Stomach (tissue), 8 donors: ENCODE measurements at regions not wholly inside any gene's neighbourhood (a gene's known extent, or its start where the extent isn't known, plus 50 kb on each side); places are given as distances from the start of the nearest gene placed in this dataset.

Source experiments
- DNase-seq, 2 donors: peaks; one replicate each; pipeline versions ENCODE4 v3.0.0 to v3.0.0-alpha.2; 2013 to 2019
- H3K27ac ChIP-seq, 5 donors: fragments of 200-600 bp in 4 of 5; sonication (generic) in 4 of 5; one replicate each; pipeline ENCODE4 v1.5.1; 2013 to 2019; ENCODE audit warnings: mild to moderate bottlenecking in 1 of 5, moderate library complexity in 1 of 5
- H3K27me3 ChIP-seq, 3 donors: fragments of 200-600 bp; sonication (generic); one replicate each; pipeline ENCODE4 v1.5.1; 2017 to 2019; ENCODE audit warnings: mixed run types in 1 of 3
- H3K36me3 ChIP-seq, 4 donors: fragments of 200-600 bp; sonication (generic); 1 replicate in 3 of 4; 2 replicates in 1 of 4; pipeline ENCODE4 v1.5.1; 2016 to 2019
- H3K4me1 ChIP-seq, 4 donors: fragments of 200-600 bp; sonication (generic); one replicate each; pipeline ENCODE4 v1.5.1; 2016 to 2019
- H3K4me3 ChIP-seq, 4 donors: fragments of 200-600 bp; sonication (generic) in 3 of 4; one replicate each; pipeline ENCODE4 v1.5.1; 2016 to 2019; ENCODE audit warnings: mild to moderate bottlenecking in 1 of 4
- H3K9me3 ChIP-seq, 4 donors: fragments of 200-600 bp; sonication (generic); one replicate each; pipeline ENCODE4 v1.5.1; 2016 to 2019
- EP300 ChIP-seq: sonication (generic); formaldehyde crosslinking; IDR thresholded peaks from one replicate; pipeline ENCODE4 v1.6.1; 2017; ENCODE audit warnings: antibody characterized with exemption
- POLR2A ChIP-seq, 4 donors: fragments of 450-650 bp; IDR thresholded peaks; one replicate each; pipeline ENCODE4 v1.6.1; 2016; ENCODE audit warnings: antibody characterized with exemption in 4 of 4, control low read depth in 2 of 4, mild to moderate bottlenecking in 1 of 4, moderate library complexity in 1 of 4
- POLR2AphosphoS5 ChIP-seq, 3 donors: sonication (generic); formaldehyde crosslinking; IDR thresholded peaks; one replicate each; pipeline ENCODE4 v1.6.1; 2016; ENCODE audit warnings: antibody characterized with exemption in 3 of 3
- WGBS, 5 donors: extraction: QIAGEN DNeasy Blood & Tissue Kit in 3 of 5; methylation state at CpG; one replicate each; pipeline versions ENCODE4 v1.1.5 to v1.1.7; 2013 to 2018; 5-methylcytosine and 5-hydroxymethylcytosine counted together
- intact Hi-C: fragments of 100-400 bp; cut with DNase I; formaldehyde crosslinking; loops from one replicate; pipeline ENCODE4 v1.15.1; 2023; ENCODE audit warnings: low total_unique reads
- TF ChIP-seq, protein P1 (sequence below), 7 experiments: fragments of 450-650 bp in 4 of 7; fragments of 200-600 bp in 3 of 7; sonication (generic) in 3 of 7; IDR thresholded peaks; one replicate each; pipeline ENCODE4 v1.5.1; 2016 to 2019; ENCODE audit warnings: antibody characterized with exemption in 7 of 7, control low read depth in 2 of 7, mild to moderate bottlenecking in 1 of 7
- donor health status: healthy with polysubstance abuse.
- donor health status: Bipolar disorder and iron deficiency.
- donor health status: healthy.

GRCh38 chr6:140970485-140970884 lies 1162.2 kb upstream of the GJE1 start:
- H3K9me3 ChIP-seq, result peaks cover 0 to 18% (median 4%) of the 10 kb centered on the region in 4 donors
- DNase-seq, result no peak
- intact Hi-C loops, result no loop called here
- H3K4me3 ChIP-seq, result no peak overlapping the region
- no peak for TF ChIP-seq EP300
- no peak for TF ChIP-seq POLR2A (IDR thresholded peaks at IDR 0.05)
- H3K27me3 ChIP-seq, result no peaks in the 10 kb centered on the region
- H3K27ac ChIP-seq, result no peak overlapping the region
- no peaks in the 10 kb centered on the region for H3K36me3 ChIP-seq
- H3K4me1 ChIP-seq, result no peaks in the 10 kb centered on the region

DNA sequence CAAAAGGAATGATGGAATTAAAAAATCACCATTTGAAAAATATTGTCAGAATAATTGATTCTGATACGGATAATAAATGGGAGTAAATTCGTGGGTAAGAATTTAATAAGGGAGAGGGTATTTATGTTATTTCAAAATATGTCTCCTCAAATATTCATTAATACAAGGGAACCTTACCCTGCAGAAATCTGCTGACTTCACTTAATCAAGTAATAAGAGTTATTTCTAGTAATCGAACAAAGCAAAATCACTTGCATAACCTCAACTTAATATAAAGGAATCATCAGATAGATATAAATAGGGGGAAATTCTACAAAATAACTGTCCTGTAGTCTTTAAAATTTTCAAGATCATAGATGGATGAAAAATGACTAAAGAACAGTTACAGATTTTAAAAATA lies 1164.7 kb upstream of the GJE1 start:
- 87 to 92% (median 91%) methylated on average over 3 of the region's 3 CpGs for WGBS, 5 donors
- TF ChIP-seq POLR2AphosphoS5 (IDR thresholded peaks at IDR 0.05) (no peak), POLR2A (IDR thresholded peaks at IDR 0.05) (no peak), EP300 (no peak)
- TF ChIP-seq, protein P1, sequence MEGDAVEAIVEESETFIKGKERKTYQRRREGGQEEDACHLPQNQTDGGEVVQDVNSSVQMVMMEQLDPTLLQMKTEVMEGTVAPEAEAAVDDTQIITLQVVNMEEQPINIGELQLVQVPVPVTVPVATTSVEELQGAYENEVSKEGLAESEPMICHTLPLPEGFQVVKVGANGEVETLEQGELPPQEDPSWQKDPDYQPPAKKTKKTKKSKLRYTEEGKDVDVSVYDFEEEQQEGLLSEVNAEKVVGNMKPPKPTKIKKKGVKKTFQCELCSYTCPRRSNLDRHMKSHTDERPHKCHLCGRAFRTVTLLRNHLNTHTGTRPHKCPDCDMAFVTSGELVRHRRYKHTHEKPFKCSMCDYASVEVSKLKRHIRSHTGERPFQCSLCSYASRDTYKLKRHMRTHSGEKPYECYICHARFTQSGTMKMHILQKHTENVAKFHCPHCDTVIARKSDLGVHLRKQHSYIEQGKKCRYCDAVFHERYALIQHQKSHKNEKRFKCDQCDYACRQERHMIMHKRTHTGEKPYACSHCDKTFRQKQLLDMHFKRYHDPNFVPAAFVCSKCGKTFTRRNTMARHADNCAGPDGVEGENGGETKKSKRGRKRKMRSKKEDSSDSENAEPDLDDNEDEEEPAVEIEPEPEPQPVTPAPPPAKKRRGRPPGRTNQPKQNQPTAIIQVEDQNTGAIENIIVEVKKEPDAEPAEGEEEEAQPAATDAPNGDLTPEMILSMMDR (IDR thresholded peaks at IDR 0.05), result no peak

GRCh38 chr6:140966676-140967075 lies 1166.0 kb upstream of the GJE1 start:
- DNase-seq, result no peak
- TF ChIP-seq EP300, result no peak
- TF ChIP-seq, protein P1 (IDR thresholded peaks at IDR 0.05), result no peak
- TF ChIP-seq POLR2AphosphoS5 (IDR thresholded peaks at IDR 0.05), result no peak
- no peak for TF ChIP-seq POLR2A (IDR thresholded peaks at IDR 0.05)
- intact Hi-C loops, result no loop called here

More for the DNA sequence above, 1164.7 kb upstream of the GJE1 start:
- Histone ChIP-seq H3K4me3 (no peak overlapping the region), H3K9me3 (peaks cover 0 to 18% (median 4%) of the 10 kb centered on the region in 4 donors), H3K27me3 (no peaks in the 10 kb centered on the region), H3K36me3 (no peaks in the 10 kb centered on the region), H3K4me1 (no peaks in the 10 kb centered on the region), H3K27ac (no peak overlapping the region)
- intact Hi-C loops, result no loop called here
- DNase-seq, result no peak

GRCh38 chr6:140960566-140960965 lies 1172.2 kb upstream of the GJE1 start:
- WGBS, 5 donors, result 80 to 90% (median 85%) methylated on average over 3 of the region's 3 CpGs
- no peaks in the 10 kb centered on the region for H3K27me3 ChIP-seq
- intact Hi-C loops, result no loop called here
- no peaks in the 10 kb centered on the region for H3K4me1 ChIP-seq
- no peaks in the 10 kb centered on the region for H3K9me3 ChIP-seq
- no peak for TF ChIP-seq POLR2A (IDR thresholded peaks at IDR 0.05)
- no peak overlapping the region for H3K4me3 ChIP-seq
- DNase-seq, result no peak
- H3K36me3 ChIP-seq, result no peaks in the 10 kb centered on the region
- no peak overlapping the region for H3K27ac ChIP-seq

More at GRCh38 chr6:140966676-140967075, 1166.0 kb upstream of the GJE1 start:
- Histone ChIP-seq H3K27me3 (no peaks in the 10 kb centered on the region), H3K4me1 (no peaks in the 10 kb centered on the region), H3K36me3 (no peaks in the 10 kb centered on the region), H3K4me3 (no peak overlapping the region), H3K27ac (no peak overlapping the region), H3K9me3 (peaks cover 0 to 6% (median 0%) of the 10 kb centered on the region in 4 donors)

- no peak for TF ChIP-seq EP300
- TF ChIP-seq, protein P1 (IDR thresholded peaks at IDR 0.05), result no peak
- TF ChIP-seq POLR2A (IDR thresholded peaks at IDR 0.05), result no peak
- TF ChIP-seq POLR2AphosphoS5 (IDR thresholded peaks at IDR 0.05), result no peak
- intact Hi-C loops, result no loop called here
- Histone ChIP-seq H3K4me3 (no peak overlapping the region), H3K4me1 (no peaks in the 10 kb centered on the region), H3K27me3 (no peaks in the 10 kb centered on the region), H3K9me3 (no peaks in the 10 kb centered on the region), H3K36me3 (no peaks in the 10 kb centered on the region), H3K27ac (no peak overlapping the region)
- WGBS, 5 donors, result 82 to 87% (median 85%) methylated on average over 2 of the region's 2 CpGs
- no peak for DNase-seq
These were observed 1175.3 kb upstream of the GJE1 start for GRCh38 chr6:140957386-140957785.
